ENCODE measurements at regions not wholly inside any gene's neighbourhood (a gene's known extent, or its start where the extent isn't known, plus 50 kb on each side); places are given as distances from the start of the nearest gene placed in this dataset.

- no peaks in the 10 kb centered on the region for H3K27me3 ChIP-seq (ENCODE audit: control insufficient read depth in 1 of 2, insufficient read depth in 2 of 2, low read length in 2 of 2)
- H3K36me3 ChIP-seq (ENCODE audit: insufficient read depth, low read length) = no peaks in the 10 kb centered on the region
- H3K27ac ChIP-seq (ENCODE audit: low read depth, low read length) = no peak overlapping the region
- no peaks in the 10 kb centered on the region for H3K4me1 ChIP-seq (ENCODE audit: insufficient read depth, low read length)
- no peak overlapping the region for H3K9ac ChIP-seq (ENCODE audit: low read length)
- no peaks in the 10 kb centered on the region for H3K9me3 ChIP-seq (ENCODE audit: low read length)
- H3K4me3 ChIP-seq (ENCODE audit: low read depth in 1 of 2, low read length in 2 of 2) = no peak overlapping the region
Measured at GRCh38 chr5:4570047-4570995, 569.8 kb upstream of the ADAMTS16 start.

- Histone ChIP-seq H3K9ac (ENCODE audit: low read length) (no peak overlapping the region), H3K9me3 (ENCODE audit: low read length) (no peaks in the 10 kb centered on the region), H3K4me1 (ENCODE audit: insufficient read depth, low read length) (no peaks in the 10 kb centered on the region), H3K27me3 (ENCODE audit: control insufficient read depth in 1 of 2, insufficient read depth in 2 of 2, low read length in 2 of 2) (no peaks in the 10 kb centered on the region), H3K4me3 (ENCODE audit: low read depth in 1 of 2, low read length in 2 of 2) (no peak overlapping the region), H3K27ac (ENCODE audit: low read depth, low read length) (no peak overlapping the region), H3K36me3 (ENCODE audit: insufficient read depth, low read length) (no peaks in the 10 kb centered on the region)
Measured at GRCh38 chr5:4571248-4571948, 568.7 kb upstream of the ADAMTS16 start.

DNA sequence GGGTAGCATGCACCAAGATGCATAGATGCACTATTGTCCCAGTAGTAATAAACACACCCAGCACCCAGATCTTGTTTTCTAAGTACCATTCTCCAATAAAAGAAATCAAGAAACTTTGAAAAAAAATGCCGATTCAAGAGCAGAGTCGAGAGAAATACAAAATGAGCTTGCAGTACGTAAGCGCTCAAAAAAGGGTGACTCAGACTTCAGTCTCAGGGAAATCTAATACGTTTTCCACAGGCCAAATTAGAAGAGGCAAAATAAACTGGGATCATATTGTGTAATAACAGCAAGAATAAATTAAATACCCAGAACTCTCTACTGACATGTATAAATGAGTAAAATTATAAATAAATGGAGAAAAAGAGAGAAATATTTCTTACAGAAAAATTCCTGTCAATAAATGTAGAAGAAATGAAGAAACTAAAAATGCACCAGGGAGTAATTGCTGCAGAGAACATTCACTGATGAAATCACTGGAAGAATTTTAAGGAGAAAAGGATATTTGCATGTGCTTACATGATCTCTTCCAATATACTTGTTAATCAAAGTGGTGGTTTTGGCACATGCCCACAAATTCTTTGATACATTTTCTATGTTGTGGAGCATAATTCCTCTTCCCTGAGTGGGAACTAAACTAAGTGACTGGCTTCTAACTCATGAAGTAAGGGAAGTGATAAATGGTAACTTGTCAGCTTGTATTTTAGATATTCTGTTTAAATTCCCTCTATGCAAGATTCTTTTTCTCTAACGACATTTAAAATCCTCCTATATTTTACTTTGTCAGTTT lies 567.6 kb upstream of the ADAMTS16 start:
- Histone ChIP-seq H3K4me3 (ENCODE audit: low read depth in 1 of 2, low read length in 2 of 2) (no peak overlapping the region), H3K27me3 (ENCODE audit: control insufficient read depth in 1 of 2, insufficient read depth in 2 of 2, low read length in 2 of 2) (no peaks in the 10 kb centered on the region), H3K9me3 (ENCODE audit: low read length) (no peaks in the 10 kb centered on the region), H3K4me1 (ENCODE audit: insufficient read depth, low read length) (no peaks in the 10 kb centered on the region), H3K9ac (ENCODE audit: low read length) (no peak overlapping the region), H3K27ac (ENCODE audit: low read depth, low read length) (no peak overlapping the region), H3K36me3 (ENCODE audit: insufficient read depth, low read length) (no peaks in the 10 kb centered on the region)

DNA sequence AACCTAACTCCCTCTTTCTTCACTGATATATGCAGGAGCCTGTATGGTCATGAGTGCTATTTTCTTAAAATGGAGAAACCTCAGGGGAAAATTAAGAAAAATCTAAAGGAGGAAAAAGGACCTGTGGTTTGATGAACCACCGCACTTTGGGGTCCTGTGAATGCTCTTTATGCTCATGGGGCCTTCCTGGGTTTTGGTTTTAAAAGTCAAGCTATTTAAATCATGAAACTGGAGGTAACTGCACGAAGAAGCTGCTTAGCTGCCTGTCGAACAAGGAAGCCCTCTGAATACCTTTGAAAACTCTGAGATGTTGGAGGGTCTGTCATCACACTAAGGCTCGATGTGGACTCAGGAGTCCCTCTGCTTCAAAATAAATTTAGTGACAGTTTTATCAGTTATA lies 564.5 kb upstream of the ADAMTS16 start:
- H3K27me3 ChIP-seq (ENCODE audit: control insufficient read depth in 1 of 2, insufficient read depth in 2 of 2, low read length in 2 of 2) = no peaks in the 10 kb centered on the region
- no peak overlapping the region for H3K27ac ChIP-seq (ENCODE audit: low read depth, low read length)
- no peaks in the 10 kb centered on the region for H3K9me3 ChIP-seq (ENCODE audit: low read length)
- H3K9ac ChIP-seq (ENCODE audit: low read length) = no peak overlapping the region
- H3K4me3 ChIP-seq (ENCODE audit: low read depth in 1 of 2, low read length in 2 of 2) = no peak overlapping the region
- H3K36me3 ChIP-seq (ENCODE audit: insufficient read depth, low read length) = no peaks in the 10 kb centered on the region
- H3K4me1 ChIP-seq (ENCODE audit: insufficient read depth, low read length) = no peaks in the 10 kb centered on the region

GRCh38 chr5:4576161-4576748 lies 563.9 kb upstream of the ADAMTS16 start:
- Histone ChIP-seq H3K36me3 (ENCODE audit: insufficient read depth, low read length) (no peaks in the 10 kb centered on the region), H3K27me3 (ENCODE audit: control insufficient read depth in 1 of 2, insufficient read depth in 2 of 2, low read length in 2 of 2) (no peaks in the 10 kb centered on the region), H3K4me3 (ENCODE audit: low read depth in 1 of 2, low read length in 2 of 2) (no peak overlapping the region), H3K4me1 (ENCODE audit: insufficient read depth, low read length) (no peaks in the 10 kb centered on the region), H3K9ac (ENCODE audit: low read length) (no peak overlapping the region), H3K27ac (ENCODE audit: low read depth, low read length) (no peak overlapping the region), H3K9me3 (ENCODE audit: low read length) (no peaks in the 10 kb centered on the region)

GRCh38 chr5:4576908-4577307 lies 563.2 kb upstream of the ADAMTS16 start:
- no peak overlapping the region for H3K9ac ChIP-seq (ENCODE audit: low read length)
- H3K4me3 ChIP-seq (ENCODE audit: low read depth in 1 of 2, low read length in 2 of 2) = no peak overlapping the region
- H3K27me3 ChIP-seq (ENCODE audit: control insufficient read depth in 1 of 2, insufficient read depth in 2 of 2, low read length in 2 of 2) = no peaks in the 10 kb centered on the region
- H3K36me3 ChIP-seq (ENCODE audit: insufficient read depth, low read length) = no peaks in the 10 kb centered on the region
- H3K9me3 ChIP-seq (ENCODE audit: low read length) = no peaks in the 10 kb centered on the region
- no peaks in the 10 kb centered on the region for H3K4me1 ChIP-seq (ENCODE audit: insufficient read depth, low read length)
- H3K27ac ChIP-seq (ENCODE audit: low read depth, low read length) = no peak overlapping the region

DNA sequence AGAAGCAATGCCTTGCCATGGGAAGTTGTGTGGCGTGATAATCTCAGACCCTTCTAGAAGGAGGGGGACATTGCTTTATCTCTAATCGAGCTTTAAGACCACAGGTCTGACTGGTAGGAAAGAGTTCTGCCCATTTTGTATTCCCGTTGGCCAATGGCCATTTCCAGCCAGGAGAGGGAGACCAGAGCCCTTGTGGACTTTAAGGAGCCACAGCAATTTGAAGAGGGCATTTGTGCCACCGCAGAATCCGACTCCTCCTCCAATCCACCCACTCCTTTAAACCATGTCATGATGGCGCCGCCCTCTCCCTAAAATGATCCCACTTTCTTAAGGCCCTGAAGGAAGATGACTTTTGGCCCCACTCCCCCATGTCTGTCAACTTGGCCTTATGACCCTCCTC lies 560.5 kb upstream of the ADAMTS16 start:
- no peak overlapping the region for H3K4me3 ChIP-seq (ENCODE audit: low read depth in 1 of 2, low read length in 2 of 2)
- H3K4me1 ChIP-seq (ENCODE audit: insufficient read depth, low read length) = no peaks in the 10 kb centered on the region
- no peaks in the 10 kb centered on the region for H3K36me3 ChIP-seq (ENCODE audit: insufficient read depth, low read length)
- no peaks in the 10 kb centered on the region for H3K9me3 ChIP-seq (ENCODE audit: low read length)
- H3K9ac ChIP-seq (ENCODE audit: low read length) = no peak overlapping the region
- no peaks in the 10 kb centered on the region for H3K27me3 ChIP-seq (ENCODE audit: control insufficient read depth in 1 of 2, insufficient read depth in 2 of 2, low read length in 2 of 2)
- no peak overlapping the region for H3K27ac ChIP-seq (ENCODE audit: low read depth, low read length)

DNA sequence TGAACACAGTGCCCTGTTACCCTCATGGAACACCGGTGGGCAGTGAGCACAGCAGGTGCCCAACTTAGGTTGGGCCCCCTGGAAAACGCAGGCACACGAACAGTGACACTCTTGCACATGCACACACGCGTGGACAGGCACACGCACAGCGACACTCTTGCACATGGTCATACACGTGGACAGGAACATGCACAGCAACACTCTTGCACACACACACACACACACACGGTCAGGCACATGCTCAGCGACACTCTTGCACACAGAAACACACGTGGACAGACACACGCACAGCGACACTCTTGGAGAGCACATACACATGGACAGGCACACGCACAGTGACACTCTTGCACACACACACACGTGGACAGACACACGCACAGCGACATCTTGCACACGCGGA lies 559.4 kb upstream of the ADAMTS16 start:
- Histone ChIP-seq H3K9ac (ENCODE audit: low read length) (no peak overlapping the region), H3K27me3 (ENCODE audit: control insufficient read depth in 1 of 2, insufficient read depth in 2 of 2, low read length in 2 of 2) (no peaks in the 10 kb centered on the region), H3K27ac (ENCODE audit: low read depth, low read length) (no peak overlapping the region), H3K36me3 (ENCODE audit: insufficient read depth, low read length) (no peaks in the 10 kb centered on the region), H3K4me3 (ENCODE audit: low read depth in 1 of 2, low read length in 2 of 2) (no peak overlapping the region), H3K9me3 (ENCODE audit: low read length) (no peaks in the 10 kb centered on the region), H3K4me1 (ENCODE audit: insufficient read depth, low read length) (no peaks in the 10 kb centered on the region)

DNA sequence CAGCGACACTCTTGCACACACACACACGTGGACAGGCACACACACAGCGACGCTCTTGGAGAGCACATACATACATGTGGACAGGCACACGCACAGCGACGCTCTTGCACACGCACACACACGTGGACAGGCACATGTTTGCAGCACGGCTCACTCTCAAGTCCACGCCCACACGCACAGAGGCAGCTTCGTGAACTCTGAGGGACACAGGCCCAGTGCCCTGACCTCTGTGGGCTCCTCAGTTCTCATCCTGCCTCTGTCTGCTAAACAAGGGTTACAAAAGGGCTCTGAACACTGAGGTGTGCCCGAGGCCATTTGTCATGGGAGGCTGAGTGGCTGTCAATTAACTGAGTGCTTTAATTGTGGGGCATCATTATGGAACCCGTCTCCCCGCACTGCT lies 558.8 kb upstream of the ADAMTS16 start:
- no peaks in the 10 kb centered on the region for H3K9me3 ChIP-seq (ENCODE audit: low read length)
- H3K4me3 ChIP-seq (ENCODE audit: low read depth in 1 of 2, low read length in 2 of 2) = no peak overlapping the region
- H3K27ac ChIP-seq (ENCODE audit: low read depth, low read length) = no peak overlapping the region
- no peaks in the 10 kb centered on the region for H3K36me3 ChIP-seq (ENCODE audit: insufficient read depth, low read length)
- no peak overlapping the region for H3K9ac ChIP-seq (ENCODE audit: low read length)
- no peaks in the 10 kb centered on the region for H3K4me1 ChIP-seq (ENCODE audit: insufficient read depth, low read length)
- no peaks in the 10 kb centered on the region for H3K27me3 ChIP-seq (ENCODE audit: control insufficient read depth in 1 of 2, insufficient read depth in 2 of 2, low read length in 2 of 2)

DNA sequence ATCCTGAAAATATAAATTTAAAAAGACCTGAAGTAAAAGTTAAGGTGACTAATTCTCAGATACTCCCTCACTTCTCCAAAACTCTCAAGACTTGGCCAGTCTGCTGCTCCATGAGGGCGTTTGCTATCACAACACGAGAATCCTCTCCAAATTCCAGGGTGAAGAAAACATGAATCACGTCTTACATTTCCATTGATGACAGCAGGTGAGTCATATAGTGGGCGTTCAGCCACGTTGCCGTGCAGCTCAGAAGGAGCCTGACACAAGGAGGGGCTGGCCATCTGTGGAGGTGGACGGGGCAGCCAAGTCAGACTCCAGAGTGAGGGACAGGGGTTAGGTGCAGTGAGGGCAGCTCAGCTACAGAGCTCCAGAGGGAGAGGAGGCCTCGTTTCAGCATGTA lies 555.1 kb upstream of the ADAMTS16 start:
- no peaks in the 10 kb centered on the region for H3K36me3 ChIP-seq (ENCODE audit: insufficient read depth, low read length)
- H3K4me1 ChIP-seq (ENCODE audit: insufficient read depth, low read length) = no peaks in the 10 kb centered on the region
- H3K9ac ChIP-seq (ENCODE audit: low read length) = no peak overlapping the region
- no peaks in the 10 kb centered on the region for H3K27me3 ChIP-seq (ENCODE audit: control insufficient read depth in 1 of 2, insufficient read depth in 2 of 2, low read length in 2 of 2)
- H3K9me3 ChIP-seq (ENCODE audit: low read length) = no peaks in the 10 kb centered on the region
- no peak overlapping the region for H3K4me3 ChIP-seq (ENCODE audit: low read depth in 1 of 2, low read length in 2 of 2)
- H3K27ac ChIP-seq (ENCODE audit: low read depth, low read length) = no peak overlapping the region

- Histone ChIP-seq H3K27ac (ENCODE audit: low read depth, low read length) (no peak overlapping the region), H3K36me3 (ENCODE audit: insufficient read depth, low read length) (no peaks in the 10 kb centered on the region), H3K9me3 (ENCODE audit: low read length) (no peaks in the 10 kb centered on the region), H3K27me3 (ENCODE audit: control insufficient read depth in 1 of 2, insufficient read depth in 2 of 2, low read length in 2 of 2) (no peaks in the 10 kb centered on the region), H3K4me1 (ENCODE audit: insufficient read depth, low read length) (no peaks in the 10 kb centered on the region), H3K4me3 (ENCODE audit: low read depth in 1 of 2, low read length in 2 of 2) (no peak overlapping the region), H3K9ac (ENCODE audit: low read length) (no peak overlapping the region)
Measured at GRCh38 chr5:4613440-4613839, 526.7 kb upstream of the ADAMTS16 start.

Measured in muscle layer of colon (tissue), 2 donors.